GM19397 (cell line): ENCODE measurements at regions not wholly inside any gene's neighbourhood (a gene's known extent, or its start where the extent isn't known, plus 50 kb on each side); places are given as distances from the start of the nearest gene placed in this dataset.

ENCODE experiments used
- ATAC-seq: cut with Tn5 transposase; IDR thresholded peaks from one replicate; pipeline ENCODE4 v1.9.1; 2021; ENCODE audit warnings: mild to moderate bottlenecking, moderate library complexity; ENCODE audit not compliant: unreplicated experiment

- no peak for ATAC-seq
Measured at GRCh38 chr18:2394684-2395083, 176.6 kb downstream of the METTL4 start.

GRCh38 chr18:2395427-2396161, 175.7 kb downstream of the METTL4 start:
- ATAC-seq, result peak; percentile 76

- peak; percentile 34 for ATAC-seq
Measured at GRCh38 chr18:2396162-2396505, 175.2 kb downstream of the METTL4 start.

GRCh38 chr18:2400701-2401196, 170.6 kb downstream of the METTL4 start:
- no peak for ATAC-seq

GRCh38 chr18:2402084-2402483, 169.2 kb downstream of the METTL4 start:
- no peak for ATAC-seq

- no peak for ATAC-seq
Measured at GRCh38 chr18:2406544-2406943, 164.8 kb downstream of the METTL4 start.

- no peak for ATAC-seq
Measured at GRCh38 chr18:2407961-2408360, 163.3 kb downstream of the METTL4 start.

GRCh38 chr18:2409906-2410305, 161.4 kb downstream of the METTL4 start:
- no peak for ATAC-seq

- no peak for ATAC-seq
Measured at GRCh38 chr18:2410688-2411087, 160.6 kb downstream of the METTL4 start.

- ATAC-seq, result no peak
Measured at GRCh38 chr18:2411381-2411960, 159.8 kb downstream of the METTL4 start.

- ATAC-seq, result no peak
Measured at GRCh38 chr18:2412281-2412680, 159.0 kb downstream of the METTL4 start.

GRCh38 chr18:2412996-2413751, 158.1 kb downstream of the METTL4 start:
- ATAC-seq, result no peak

GRCh38 chr18:2414235-2414634, 157.1 kb downstream of the METTL4 start:
- ATAC-seq, result no peak

- no peak for ATAC-seq
Measured at GRCh38 chr18:2415656-2416055, 155.6 kb downstream of the METTL4 start.

GRCh38 chr18:2417861-2418610, 153.3 kb downstream of the METTL4 start:
- no peak for ATAC-seq

- ATAC-seq, result no peak
Measured at GRCh38 chr18:2420367-2420766, 150.9 kb downstream of the METTL4 start.

- no peak for ATAC-seq
Measured at GRCh38 chr18:2423761-2424160, 147.5 kb downstream of the METTL4 start.

- no peak for ATAC-seq
Measured at GRCh38 chr18:2424420-2424819, 146.9 kb downstream of the METTL4 start.

- ATAC-seq, result no peak
Measured at GRCh38 chr18:2425426-2426317, 145.6 kb downstream of the METTL4 start.

- no peak for ATAC-seq
Measured at GRCh38 chr18:2430191-2430590, 141.1 kb downstream of the METTL4 start.
